Skeletal muscle satellite cell (primary cell): ENCODE measurements at regions not wholly inside any gene's neighbourhood (a gene's known extent, or its start where the extent isn't known, plus 50 kb on each side); places are given as distances from the start of the nearest gene placed in this dataset.
A peak's percentile ranks its signal among the peaks of the same experiment; 100 is the strongest.

ENCODE experiments used
- H3K27me3 ChIP-seq: 2 replicates; pipeline ENCODE4 v1.7.0; 2013; ENCODE audit warnings: low read length; ENCODE audit not compliant: control insufficient read depth, insufficient read depth
- H3K36me3 ChIP-seq: 2 replicates; pipeline ENCODE4 v1.7.0; 2013; ENCODE audit warnings: mild to moderate bottlenecking, control low read depth, low read length; ENCODE audit not compliant: insufficient read depth
- H3K4me1 ChIP-seq: 2 replicates; pipeline ENCODE4 v1.7.0; 2013; ENCODE audit warnings: low read length; ENCODE audit not compliant: control insufficient read depth, insufficient read depth
- H3K4me2 ChIP-seq: 2 replicates; pipeline ENCODE4 v1.7.0; 2013; ENCODE audit warnings: mild to moderate bottlenecking, low read length
- H3K4me3 ChIP-seq: 2 replicates; pipeline ENCODE4 v1.7.0; 2013; ENCODE audit warnings: low read length
- H3K9ac ChIP-seq: 2 replicates; pipeline ENCODE4 v1.7.0; 2013; ENCODE audit warnings: mild to moderate bottlenecking, low read depth, low read length, moderate library complexity
- H3K9me3 ChIP-seq: replicated peaks from 2 replicates; pipeline ENCODE4 v1.7.0; 2013; ENCODE audit warnings: mild to moderate bottlenecking, control low read depth, low read length

- H3K27me3 ChIP-seq, result no peaks in the 10 kb centered on the region
- no peak overlapping the region for H3K4me3 ChIP-seq
- no peaks in the 10 kb centered on the region for H3K36me3 ChIP-seq
- H3K4me2 ChIP-seq, result peak overlapping the region; percentile 49
- peak overlapping the region; percentile 15 for H3K9ac ChIP-seq
- H3K4me1 ChIP-seq, result peaks cover 33% of the 10 kb centered on the region
- peaks cover 3% of the 10 kb centered on the region for H3K9me3 ChIP-seq
These were observed 1190.3 kb upstream of the RAG2 start for GRCh38 chr11:37788141-37788877.

- Histone ChIP-seq H3K4me1 (peaks cover 33% of the 10 kb centered on the region), H3K4me2 (peak overlapping the region; percentile 45), H3K27me3 (no peaks in the 10 kb centered on the region), H3K9ac (no peak overlapping the region), H3K9me3 (peaks cover 7% of the 10 kb centered on the region), H3K36me3 (no peaks in the 10 kb centered on the region), H3K4me3 (no peak overlapping the region)
These were observed 1188.2 kb upstream of the RAG2 start for GRCh38 chr11:37786214-37786755.

DNA sequence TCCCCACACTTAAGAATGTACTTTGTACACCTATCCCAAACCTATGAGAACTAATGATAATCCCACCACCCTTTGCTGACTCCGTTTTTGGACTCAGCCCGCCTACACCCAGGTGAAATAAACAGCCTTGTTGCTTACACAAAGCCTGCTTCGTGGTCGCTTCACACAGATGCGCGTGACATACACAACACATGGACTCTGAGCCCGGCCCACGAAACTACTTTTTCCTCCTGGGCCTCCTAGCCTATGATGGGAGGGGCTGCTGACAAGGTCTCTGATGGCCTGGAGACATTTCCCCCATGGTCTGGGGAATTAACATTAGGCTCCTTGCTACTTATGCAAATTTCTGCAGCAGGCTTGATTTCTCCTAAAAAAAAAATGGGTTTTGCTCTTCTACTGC lies 1176.4 kb upstream of the RAG2 start:
- Histone ChIP-seq H3K4me2 (no peak overlapping the region), H3K9me3 (no peaks in the 10 kb centered on the region)

DNA sequence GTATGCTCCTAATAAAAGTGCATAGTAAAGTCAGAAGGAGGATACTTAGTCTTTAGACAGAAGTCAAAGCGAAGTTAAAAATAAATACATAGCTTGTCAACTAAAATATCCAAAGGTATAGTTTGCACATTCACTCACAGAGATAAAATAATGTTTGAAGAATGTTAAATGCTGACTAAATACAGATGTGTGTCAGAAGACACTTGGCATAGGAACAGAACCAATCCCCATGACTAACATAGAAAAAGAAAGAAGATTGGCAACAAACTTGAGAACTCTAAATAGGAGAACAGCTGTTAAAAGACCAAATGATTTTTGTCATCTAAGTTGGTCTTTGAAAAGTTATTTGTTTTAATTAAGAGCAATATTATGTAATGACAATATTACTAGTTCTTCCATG lies 1172.1 kb upstream of the RAG2 start:
- Histone ChIP-seq H3K4me1 (peaks cover 15% of the 10 kb centered on the region), H3K4me3 (no peak overlapping the region), H3K9ac (no peak overlapping the region), H3K4me2 (peak overlapping the region; percentile 1), H3K36me3 (no peaks in the 10 kb centered on the region), H3K9me3 (no peaks in the 10 kb centered on the region), H3K27me3 (no peaks in the 10 kb centered on the region)

More for the DNA sequence above, 1176.4 kb upstream of the RAG2 start:
- H3K4me3 ChIP-seq, result no peak overlapping the region
- no peaks in the 10 kb centered on the region for H3K27me3 ChIP-seq
- no peak overlapping the region for H3K9ac ChIP-seq
- H3K36me3 ChIP-seq, result no peaks in the 10 kb centered on the region
- H3K4me1 ChIP-seq, result peaks cover 14% of the 10 kb centered on the region

- H3K27me3 ChIP-seq, result no peaks in the 10 kb centered on the region
- H3K4me2 ChIP-seq, result no peak overlapping the region
- H3K4me3 ChIP-seq, result no peak overlapping the region
- no peaks in the 10 kb centered on the region for H3K9me3 ChIP-seq
- no peaks in the 10 kb centered on the region for H3K36me3 ChIP-seq
- H3K9ac ChIP-seq, result no peak overlapping the region
- peaks cover 8% of the 10 kb centered on the region for H3K4me1 ChIP-seq
These were observed 1164.0 kb upstream of the RAG2 start for GRCh38 chr11:37762079-37762478.

- peaks cover 6% of the 10 kb centered on the region for H3K4me1 ChIP-seq
- H3K27me3 ChIP-seq, result no peaks in the 10 kb centered on the region
- no peaks in the 10 kb centered on the region for H3K9me3 ChIP-seq
- H3K4me2 ChIP-seq, result no peak overlapping the region
- H3K9ac ChIP-seq, result no peak overlapping the region
- no peak overlapping the region for H3K4me3 ChIP-seq
- no peaks in the 10 kb centered on the region for H3K36me3 ChIP-seq
These were observed 1157.5 kb upstream of the RAG2 start for GRCh38 chr11:37755521-37755920.

GRCh38 chr11:37748641-37749040 lies 1150.6 kb upstream of the RAG2 start:
- Histone ChIP-seq H3K9me3 (peaks cover 4% of the 10 kb centered on the region), H3K4me2 (no peak overlapping the region), H3K36me3 (no peaks in the 10 kb centered on the region), H3K4me3 (no peak overlapping the region), H3K9ac (no peak overlapping the region), H3K27me3 (no peaks in the 10 kb centered on the region), H3K4me1 (peaks cover 8% of the 10 kb centered on the region)

DNA sequence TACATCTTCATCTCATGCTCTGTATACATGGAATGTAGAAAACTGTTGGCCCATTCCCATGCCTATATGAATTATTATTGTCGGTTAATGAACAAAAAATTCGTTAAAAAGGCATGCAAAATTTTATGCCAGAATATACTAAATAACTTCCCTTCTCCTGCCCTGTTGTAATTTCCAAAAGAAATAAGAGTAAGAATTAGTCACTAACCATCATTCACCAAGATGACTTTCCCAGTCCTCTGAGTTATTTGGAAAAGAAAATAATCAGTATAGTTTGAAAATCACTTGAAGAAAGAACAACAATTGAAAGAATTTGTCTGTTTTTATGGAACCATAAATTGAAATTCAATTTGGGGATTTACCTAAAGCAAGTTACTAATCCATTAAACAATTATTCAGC lies 1149.1 kb upstream of the RAG2 start:
- no peaks in the 10 kb centered on the region for H3K36me3 ChIP-seq
- H3K4me2 ChIP-seq, result peak overlapping the region; percentile 30
- H3K9ac ChIP-seq, result no peak overlapping the region
- peaks cover 4% of the 10 kb centered on the region for H3K9me3 ChIP-seq
- H3K4me3 ChIP-seq, result no peak overlapping the region
- H3K4me1 ChIP-seq, result peaks cover 8% of the 10 kb centered on the region
- H3K27me3 ChIP-seq, result no peaks in the 10 kb centered on the region

- Histone ChIP-seq H3K4me1 (no peaks in the 10 kb centered on the region), H3K27me3 (no peaks in the 10 kb centered on the region), H3K9me3 (no peaks in the 10 kb centered on the region), H3K4me3 (no peak overlapping the region), H3K36me3 (no peaks in the 10 kb centered on the region), H3K9ac (no peak overlapping the region), H3K4me2 (no peak overlapping the region)
These were observed 1129.3 kb upstream of the RAG2 start for GRCh38 chr11:37727371-37727770.

- Histone ChIP-seq H3K9ac (no peak overlapping the region), H3K9me3 (no peaks in the 10 kb centered on the region), H3K27me3 (no peaks in the 10 kb centered on the region), H3K4me3 (no peak overlapping the region), H3K4me2 (no peak overlapping the region), H3K36me3 (no peaks in the 10 kb centered on the region), H3K4me1 (no peaks in the 10 kb centered on the region)
These were observed 1126.3 kb upstream of the RAG2 start for GRCh38 chr11:37724315-37724714.

- Histone ChIP-seq H3K27me3 (no peaks in the 10 kb centered on the region), H3K9me3 (no peaks in the 10 kb centered on the region), H3K4me2 (no peak overlapping the region), H3K4me3 (no peak overlapping the region), H3K4me1 (no peaks in the 10 kb centered on the region), H3K36me3 (no peaks in the 10 kb centered on the region), H3K9ac (no peak overlapping the region)
These were observed 1123.4 kb upstream of the RAG2 start for GRCh38 chr11:37721485-37721884.

DNA sequence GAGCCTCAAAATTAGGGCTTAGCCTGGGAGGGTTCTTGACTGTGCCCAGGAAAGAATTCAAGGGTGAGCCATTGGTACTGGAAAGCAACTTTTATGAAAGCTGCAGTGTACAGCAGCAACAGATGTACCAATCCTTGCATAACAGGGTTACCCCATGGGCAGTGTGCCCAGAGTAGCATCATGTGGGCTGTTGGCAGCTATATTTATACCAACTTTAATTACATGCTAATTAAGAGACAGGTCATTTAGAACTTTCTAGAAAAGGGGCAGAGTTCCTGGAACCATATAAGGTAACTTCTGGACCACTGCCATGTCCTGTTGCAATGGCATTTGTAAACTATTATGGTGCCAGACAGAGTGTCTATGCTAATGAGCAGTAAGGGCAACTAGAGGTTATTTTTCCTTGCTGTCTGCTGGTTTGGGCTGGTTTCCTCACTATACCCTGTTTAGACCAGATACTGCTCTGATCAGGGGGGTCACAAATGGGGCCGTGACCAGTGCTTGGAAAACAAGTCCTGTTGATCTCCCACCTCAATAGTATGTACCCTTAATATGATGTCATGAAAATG lies 1120.5 kb upstream of the RAG2 start:
- no peaks in the 10 kb centered on the region for H3K4me1 ChIP-seq
- no peak overlapping the region for H3K9ac ChIP-seq
- H3K4me2 ChIP-seq, result no peak overlapping the region
- no peaks in the 10 kb centered on the region for H3K27me3 ChIP-seq
- no peaks in the 10 kb centered on the region for H3K36me3 ChIP-seq
- H3K9me3 ChIP-seq, result no peaks in the 10 kb centered on the region
- H3K4me3 ChIP-seq, result no peak overlapping the region
